Uterus (tissue), 2 donors: ENCODE measurements at regions not wholly inside any gene's neighbourhood (a gene's known extent, or its start where the extent isn't known, plus 50 kb on each side); places are given as distances from the start of the nearest gene placed in this dataset.

Experiments
- POLR2A ChIP-seq, 2 donors: fragments of 450-650 bp; IDR thresholded peaks; one replicate each; pipeline ENCODE4 v1.6.1; 2016; ENCODE audit warnings: antibody characterized with exemption in 2 of 2, mild to moderate bottlenecking in 1 of 2, moderate library complexity in 1 of 2
- TF ChIP-seq, protein P1 (sequence below), 4 experiments: fragments of 200-600 bp in 2 of 4; fragments of 450-650 bp in 2 of 4; sonication (generic) in 2 of 4; IDR thresholded peaks; one replicate each; pipeline ENCODE4 v1.5.1; 2016 to 2019; ENCODE audit warnings: antibody characterized with exemption in 4 of 4, mild to moderate bottlenecking in 2 of 4, moderate library complexity in 1 of 4

DNA sequence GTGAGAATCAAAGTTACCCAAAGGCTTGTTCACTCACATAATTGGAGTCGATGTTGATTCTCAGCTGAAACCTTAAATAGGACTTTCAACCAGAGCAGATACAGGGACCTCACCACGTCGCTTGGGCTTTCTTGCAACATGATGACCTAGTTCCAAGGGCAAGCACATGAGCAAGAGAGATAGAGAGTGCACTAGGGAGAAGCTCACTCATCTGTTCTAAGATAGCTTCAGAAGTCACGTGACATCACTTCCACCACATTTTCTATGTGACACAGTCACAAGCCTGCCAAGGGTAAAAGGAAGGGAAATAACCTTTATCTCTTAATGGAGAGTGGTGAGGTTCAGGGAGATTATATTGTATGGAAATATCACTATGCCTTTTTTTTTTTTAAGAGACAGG lies 470.1 kb upstream of the PLXNA2 start:
- TF ChIP-seq POLR2A (IDR thresholded peaks at IDR 0.05), result no peak
- TF ChIP-seq, protein P1, sequence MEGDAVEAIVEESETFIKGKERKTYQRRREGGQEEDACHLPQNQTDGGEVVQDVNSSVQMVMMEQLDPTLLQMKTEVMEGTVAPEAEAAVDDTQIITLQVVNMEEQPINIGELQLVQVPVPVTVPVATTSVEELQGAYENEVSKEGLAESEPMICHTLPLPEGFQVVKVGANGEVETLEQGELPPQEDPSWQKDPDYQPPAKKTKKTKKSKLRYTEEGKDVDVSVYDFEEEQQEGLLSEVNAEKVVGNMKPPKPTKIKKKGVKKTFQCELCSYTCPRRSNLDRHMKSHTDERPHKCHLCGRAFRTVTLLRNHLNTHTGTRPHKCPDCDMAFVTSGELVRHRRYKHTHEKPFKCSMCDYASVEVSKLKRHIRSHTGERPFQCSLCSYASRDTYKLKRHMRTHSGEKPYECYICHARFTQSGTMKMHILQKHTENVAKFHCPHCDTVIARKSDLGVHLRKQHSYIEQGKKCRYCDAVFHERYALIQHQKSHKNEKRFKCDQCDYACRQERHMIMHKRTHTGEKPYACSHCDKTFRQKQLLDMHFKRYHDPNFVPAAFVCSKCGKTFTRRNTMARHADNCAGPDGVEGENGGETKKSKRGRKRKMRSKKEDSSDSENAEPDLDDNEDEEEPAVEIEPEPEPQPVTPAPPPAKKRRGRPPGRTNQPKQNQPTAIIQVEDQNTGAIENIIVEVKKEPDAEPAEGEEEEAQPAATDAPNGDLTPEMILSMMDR (IDR thresholded peaks at IDR 0.05), result no peak
